ENCODE measurements at regions not wholly inside any gene's neighbourhood (a gene's known extent, or its start where the extent isn't known, plus 50 kb on each side); places are given as distances from the start of the nearest gene placed in this dataset.
"Not testable (repeated sequence)": the region's sequence is repeated elsewhere in the genome, so short reads cannot be mapped to it uniquely, and the experiment has no call there.

GRCh38 chr9:33739398-33739797 lies 56.0 kb upstream of the PRSS3 start:
- DNase-seq: no peak

GRCh38 chr9:33740075-33740474 lies 55.3 kb upstream of the PRSS3 start:
- no peak for DNase-seq

- DNase-seq: not testable (repeated sequence)
Observed at GRCh38 chr9:33740958-33741357, 54.4 kb upstream of the PRSS3 start.

- no peak for DNase-seq
Observed at GRCh38 chr9:33742051-33742450, 53.3 kb upstream of the PRSS3 start.

GRCh38 chr9:33742519-33742918 lies 52.8 kb upstream of the PRSS3 start:
- no peak for DNase-seq
